ENCODE measurements at regions not wholly inside any gene's neighbourhood (a gene's known extent, or its start where the extent isn't known, plus 50 kb on each side); places are given as distances from the start of the nearest gene placed in this dataset.

DNA sequence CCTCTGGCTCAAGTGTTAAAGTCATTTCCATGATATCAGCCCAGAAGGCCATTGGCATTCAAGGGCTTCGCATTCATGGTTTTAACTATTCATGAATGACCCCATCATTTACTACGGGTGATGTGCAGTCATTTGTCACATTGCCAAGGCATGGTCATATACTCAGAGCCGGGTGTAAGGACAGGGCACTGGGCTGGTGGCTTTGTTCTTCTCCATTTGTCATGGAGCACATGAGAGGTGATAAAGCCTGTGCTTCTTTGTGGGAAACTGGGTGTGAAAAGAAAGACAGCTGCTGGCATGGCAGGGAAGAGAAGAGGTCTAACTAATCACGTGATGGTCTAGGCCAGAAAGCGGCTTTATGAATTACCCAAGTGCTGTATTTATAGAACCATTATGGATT, 132.2 kb upstream of the PLXNA4 start:
- TF ChIP-seq PPARA (CRISPR knock-in tag; IDR thresholded peaks at IDR 0.05; ENCODE audit: borderline replicate concordance) (no peak), OSR1 (CRISPR knock-in tag; IDR thresholded peaks at IDR 0.05) (no peak), ZNF70 (CRISPR knock-in tag; IDR thresholded peaks at IDR 0.05) (no peak), RARB (CRISPR knock-in tag; IDR thresholded peaks at IDR 0.05) (no peak), ZFP30 (CRISPR knock-in tag; IDR thresholded peaks at IDR 0.05) (no peak), ZC3H10 (CRISPR knock-in tag; IDR thresholded peaks at IDR 0.05) (no peak), ZNF8 (CRISPR knock-in tag; IDR thresholded peaks at IDR 0.05) (no peak), ZFP3 (CRISPR knock-in tag; IDR thresholded peaks at IDR 0.05) (no peak)
- TF ChIP-seq, protein P1, sequence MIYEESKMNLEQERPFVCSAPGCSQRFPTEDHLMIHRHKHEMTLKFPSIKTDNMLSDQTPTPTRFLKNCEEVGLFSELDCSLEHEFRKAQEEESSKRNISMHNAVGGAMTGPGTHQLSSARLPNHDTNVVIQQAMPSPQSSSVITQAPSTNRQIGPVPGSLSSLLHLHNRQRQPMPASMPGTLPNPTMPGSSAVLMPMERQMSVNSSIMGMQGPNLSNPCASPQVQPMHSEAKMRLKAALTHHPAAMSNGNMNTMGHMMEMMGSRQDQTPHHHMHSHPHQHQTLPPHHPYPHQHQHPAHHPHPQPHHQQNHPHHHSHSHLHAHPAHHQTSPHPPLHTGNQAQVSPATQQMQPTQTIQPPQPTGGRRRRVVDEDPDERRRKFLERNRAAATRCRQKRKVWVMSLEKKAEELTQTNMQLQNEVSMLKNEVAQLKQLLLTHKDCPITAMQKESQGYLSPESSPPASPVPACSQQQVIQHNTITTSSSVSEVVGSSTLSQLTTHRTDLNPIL (CRISPR knock-in tag; IDR thresholded peaks at IDR 0.05; ENCODE audit: low read depth), result no peak
- TF ChIP-seq, protein P2, sequence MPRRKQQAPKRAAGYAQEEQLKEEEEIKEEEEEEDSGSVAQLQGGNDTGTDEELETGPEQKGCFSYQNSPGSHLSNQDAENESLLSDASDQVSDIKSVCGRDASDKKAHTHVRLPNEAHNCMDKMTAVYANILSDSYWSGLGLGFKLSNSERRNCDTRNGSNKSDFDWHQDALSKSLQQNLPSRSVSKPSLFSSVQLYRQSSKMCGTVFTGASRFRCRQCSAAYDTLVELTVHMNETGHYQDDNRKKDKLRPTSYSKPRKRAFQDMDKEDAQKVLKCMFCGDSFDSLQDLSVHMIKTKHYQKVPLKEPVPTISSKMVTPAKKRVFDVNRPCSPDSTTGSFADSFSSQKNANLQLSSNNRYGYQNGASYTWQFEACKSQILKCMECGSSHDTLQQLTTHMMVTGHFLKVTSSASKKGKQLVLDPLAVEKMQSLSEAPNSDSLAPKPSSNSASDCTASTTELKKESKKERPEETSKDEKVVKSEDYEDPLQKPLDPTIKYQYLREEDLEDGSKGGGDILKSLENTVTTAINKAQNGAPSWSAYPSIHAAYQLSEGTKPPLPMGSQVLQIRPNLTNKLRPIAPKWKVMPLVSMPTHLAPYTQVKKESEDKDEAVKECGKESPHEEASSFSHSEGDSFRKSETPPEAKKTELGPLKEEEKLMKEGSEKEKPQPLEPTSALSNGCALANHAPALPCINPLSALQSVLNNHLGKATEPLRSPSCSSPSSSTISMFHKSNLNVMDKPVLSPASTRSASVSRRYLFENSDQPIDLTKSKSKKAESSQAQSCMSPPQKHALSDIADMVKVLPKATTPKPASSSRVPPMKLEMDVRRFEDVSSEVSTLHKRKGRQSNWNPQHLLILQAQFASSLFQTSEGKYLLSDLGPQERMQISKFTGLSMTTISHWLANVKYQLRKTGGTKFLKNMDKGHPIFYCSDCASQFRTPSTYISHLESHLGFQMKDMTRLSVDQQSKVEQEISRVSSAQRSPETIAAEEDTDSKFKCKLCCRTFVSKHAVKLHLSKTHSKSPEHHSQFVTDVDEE (CRISPR knock-in tag; IDR thresholded peaks at IDR 0.05), result no peak
